ENCODE measurements at regions not wholly inside any gene's neighbourhood (a gene's known extent, or its start where the extent isn't known, plus 50 kb on each side); places are given as distances from the start of the nearest gene placed in this dataset.
"Not testable (repeated sequence)": the region's sequence is repeated elsewhere in the genome, so short reads cannot be mapped to it uniquely, and the experiment has no call there.

- FAIRE-seq = no peak
- Histone ChIP-seq H3K79me2 (ENCODE audit: control insufficient read depth, insufficient read depth, low read length) (no peaks in the 10 kb centered on the region), H3K9me3 (ENCODE audit: control insufficient read depth, low read depth, low read length) (no peaks in the 10 kb centered on the region), H3K27me3 (ENCODE audit: control insufficient read depth, extremely low read depth, insufficient read depth, low read length) (no peaks in the 10 kb centered on the region), H3K4me1 (ENCODE audit: control insufficient read depth, extremely low read depth, insufficient read depth, low read length) (no peaks in the 10 kb centered on the region), H4K20me1 (ENCODE audit: control insufficient read depth, extremely low read depth, insufficient read depth, low read length) (no peaks in the 10 kb centered on the region), H3K4me2 (ENCODE audit: control insufficient read depth, extremely low read depth, insufficient read depth, low read depth, low read length) (no peak overlapping the region), H2AFZ (ENCODE audit: control insufficient read depth, low read length) (no peak overlapping the region), H3K9me1 (ENCODE audit: control insufficient read depth, extremely low read depth, insufficient read depth, low read length) (no peaks in the 10 kb centered on the region), H3K9ac (ENCODE audit: control insufficient read depth, extremely low read depth, insufficient read depth, low read length) (no peak overlapping the region), H3K27ac (ENCODE audit: control insufficient read depth, insufficient read depth, low read length) (no peak overlapping the region), H3K36me3 (ENCODE audit: control insufficient read depth in 2 of 2, extremely low read depth in 1 of 2, insufficient read depth in 2 of 2, low read length in 2 of 2) (no peaks in the 10 kb centered on the region), H3K4me3 (ENCODE audit: control insufficient read depth in 2 of 3, extremely low read depth in 1 of 3, insufficient read depth in 2 of 3, low read depth in 1 of 3, low read length in 3 of 3) (no peak overlapping the region)
- DNase-seq (ENCODE audit: low read depth, low spot score) = no peak
- no peak for TF ChIP-seq CTCF (optimal IDR thresholded peaks at IDR 0.05 in 1 of 3, IDR thresholded peaks at IDR 0.05 in 1 of 3, conservative IDR thresholded peaks at IDR 0.05 in 1 of 3; ENCODE audit: extremely low read depth in 1 of 3, insufficient read depth in 2 of 3, low read length in 3 of 3)
- dilution Hi-C loops (cut with MboI; ENCODE audit: extremely low pct_ligation_motif_present, low sequenced_read_pairs) = no loop called here
Observed at GRCh38 chrX:122982521-122982920, 201.6 kb upstream of the GRIA3 start.

- H3K9me3 ChIP-seq (ENCODE audit: control insufficient read depth, low read depth, low read length); H3K4me2 ChIP-seq (ENCODE audit: control insufficient read depth, extremely low read depth, insufficient read depth, low read depth, low read length); H4K20me1 ChIP-seq (ENCODE audit: control insufficient read depth, extremely low read depth, insufficient read depth, low read length); H3K27ac ChIP-seq (ENCODE audit: control insufficient read depth, insufficient read depth, low read length); H3K4me1 ChIP-seq (ENCODE audit: control insufficient read depth, extremely low read depth, insufficient read depth, low read length); DNase-seq (ENCODE audit: low read depth, low spot score); H3K9ac ChIP-seq (ENCODE audit: control insufficient read depth, extremely low read depth, insufficient read depth, low read length); FAIRE-seq; dilution Hi-C loops (cut with MboI; ENCODE audit: extremely low pct_ligation_motif_present, low sequenced_read_pairs); H3K4me3 ChIP-seq (ENCODE audit: control insufficient read depth in 2 of 3, extremely low read depth in 1 of 3, insufficient read depth in 2 of 3, low read depth in 1 of 3, low read length in 3 of 3); H3K27me3 ChIP-seq (ENCODE audit: control insufficient read depth, extremely low read depth, insufficient read depth, low read length); H2AFZ ChIP-seq (ENCODE audit: control insufficient read depth, low read length); H3K9me1 ChIP-seq (ENCODE audit: control insufficient read depth, extremely low read depth, insufficient read depth, low read length); H3K79me2 ChIP-seq (ENCODE audit: control insufficient read depth, insufficient read depth, low read length); H3K36me3 ChIP-seq (ENCODE audit: control insufficient read depth in 2 of 2, extremely low read depth in 1 of 2, insufficient read depth in 2 of 2, low read length in 2 of 2): not testable (repeated sequence)
Observed at GRCh38 chrX:123002844-123003243, 181.2 kb upstream of the GRIA3 start.

GRCh38 chrX:123013141-123013540 lies 170.9 kb upstream of the GRIA3 start:
- dilution Hi-C loops (cut with MboI; ENCODE audit: extremely low pct_ligation_motif_present, low sequenced_read_pairs) = no loop called here
- Histone ChIP-seq H3K9ac (ENCODE audit: control insufficient read depth, extremely low read depth, insufficient read depth, low read length) (no peak overlapping the region), H3K36me3 (ENCODE audit: control insufficient read depth in 2 of 2, extremely low read depth in 1 of 2, insufficient read depth in 2 of 2, low read length in 2 of 2) (no peaks in the 10 kb centered on the region), H2AFZ (ENCODE audit: control insufficient read depth, low read length) (no peak overlapping the region), H3K79me2 (ENCODE audit: control insufficient read depth, insufficient read depth, low read length) (no peaks in the 10 kb centered on the region), H3K9me3 (ENCODE audit: control insufficient read depth, low read depth, low read length) (no peaks in the 10 kb centered on the region), H3K4me2 (ENCODE audit: control insufficient read depth, extremely low read depth, insufficient read depth, low read depth, low read length) (no peak overlapping the region), H3K4me3 (ENCODE audit: control insufficient read depth in 2 of 3, extremely low read depth in 1 of 3, insufficient read depth in 2 of 3, low read depth in 1 of 3, low read length in 3 of 3) (no peak overlapping the region), H3K4me1 (ENCODE audit: control insufficient read depth, extremely low read depth, insufficient read depth, low read length) (no peaks in the 10 kb centered on the region), H3K9me1 (ENCODE audit: control insufficient read depth, extremely low read depth, insufficient read depth, low read length) (no peaks in the 10 kb centered on the region), H4K20me1 (ENCODE audit: control insufficient read depth, extremely low read depth, insufficient read depth, low read length) (no peaks in the 10 kb centered on the region), H3K27ac (ENCODE audit: control insufficient read depth, insufficient read depth, low read length) (no peak overlapping the region), H3K27me3 (ENCODE audit: control insufficient read depth, extremely low read depth, insufficient read depth, low read length) (no peaks in the 10 kb centered on the region)
- TF ChIP-seq EZH2 (IDR thresholded peaks at IDR 0.05; ENCODE audit: low read length) (no peak), CTCF (optimal IDR thresholded peaks at IDR 0.05 in 1 of 3, IDR thresholded peaks at IDR 0.05 in 1 of 3, conservative IDR thresholded peaks at IDR 0.05 in 1 of 3; ENCODE audit: extremely low read depth in 1 of 3, insufficient read depth in 2 of 3, low read length in 3 of 3) (no peak)
- DNase-seq (ENCODE audit: low read depth, low spot score) = no peak
- no peak for FAIRE-seq

Measured in keratinocyte (primary cell).